ENCODE measurements at regions not wholly inside any gene's neighbourhood (a gene's known extent, or its start where the extent isn't known, plus 50 kb on each side); places are given as distances from the start of the nearest gene placed in this dataset.
"Not testable (repeated sequence)": the region's sequence is repeated elsewhere in the genome, so short reads cannot be mapped to it uniquely, and the experiment has no call there.

DNA sequence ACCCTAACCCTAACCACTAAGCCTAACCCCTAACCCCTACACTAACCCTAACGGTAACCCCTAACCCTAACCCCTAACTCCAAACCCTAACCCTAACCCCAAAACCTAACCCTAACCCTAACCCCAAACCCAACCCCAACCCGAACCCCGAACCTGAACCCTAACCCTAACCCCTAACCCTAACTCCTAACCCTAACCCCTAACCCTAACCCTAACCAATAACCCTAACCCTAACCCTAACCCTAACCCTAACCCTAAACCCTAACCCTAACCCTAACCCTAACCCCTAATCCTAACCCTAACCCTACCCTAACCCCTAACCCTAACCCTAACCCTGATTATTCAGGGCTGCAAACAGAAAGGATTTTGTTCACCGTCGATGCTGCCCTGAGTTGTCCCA is 144.6 kb upstream of the DUSP22 start:
- not testable (repeated sequence) for DNase-seq

DNA sequence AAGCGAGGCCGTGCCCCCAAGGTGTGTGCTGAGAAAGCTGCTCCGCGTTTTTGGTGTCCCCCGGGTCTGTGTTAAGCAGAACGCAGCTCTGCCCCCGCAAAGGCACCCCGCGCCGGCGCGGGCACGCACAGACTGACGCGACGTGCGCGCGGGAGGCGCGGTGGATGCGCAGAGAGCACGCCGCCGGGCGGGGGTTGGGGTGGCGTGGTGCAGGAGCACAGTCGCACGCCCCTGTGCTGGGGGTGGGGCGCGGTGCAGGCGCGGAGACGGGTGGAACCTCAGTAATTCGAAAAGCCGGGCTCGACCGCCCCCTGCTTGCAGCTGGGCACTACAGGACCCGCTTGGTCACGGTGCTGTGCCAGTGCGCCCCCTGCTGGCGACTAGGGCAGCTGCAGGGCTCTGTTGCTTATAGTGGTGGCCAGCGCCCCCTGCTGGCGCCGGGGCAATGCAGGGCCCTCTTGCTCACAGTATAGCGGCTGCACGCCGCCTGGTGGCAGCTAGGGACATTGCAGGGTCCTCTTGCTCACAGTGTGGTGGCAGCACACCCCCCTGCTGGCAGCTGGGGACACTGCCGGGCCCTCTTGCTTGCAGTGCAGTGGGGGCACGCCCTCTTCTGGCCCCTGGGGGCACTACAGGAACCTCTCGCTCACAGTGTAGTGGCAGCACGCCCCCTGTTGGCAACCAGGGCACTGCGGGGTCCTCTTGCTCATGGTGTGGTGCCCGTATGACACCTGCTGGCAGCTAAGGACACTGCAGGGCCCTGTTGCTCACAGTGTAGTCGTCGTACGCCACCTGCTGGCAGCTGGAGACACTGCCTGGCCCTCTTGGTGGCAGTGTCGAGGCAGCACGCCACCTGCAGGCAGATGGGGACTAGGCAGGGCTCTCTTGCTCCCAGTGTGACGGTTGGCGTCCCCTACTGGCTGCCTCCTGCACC is 144.0 kb upstream of the DUSP22 start:
- DNase-seq, result not testable (repeated sequence)

DNA sequence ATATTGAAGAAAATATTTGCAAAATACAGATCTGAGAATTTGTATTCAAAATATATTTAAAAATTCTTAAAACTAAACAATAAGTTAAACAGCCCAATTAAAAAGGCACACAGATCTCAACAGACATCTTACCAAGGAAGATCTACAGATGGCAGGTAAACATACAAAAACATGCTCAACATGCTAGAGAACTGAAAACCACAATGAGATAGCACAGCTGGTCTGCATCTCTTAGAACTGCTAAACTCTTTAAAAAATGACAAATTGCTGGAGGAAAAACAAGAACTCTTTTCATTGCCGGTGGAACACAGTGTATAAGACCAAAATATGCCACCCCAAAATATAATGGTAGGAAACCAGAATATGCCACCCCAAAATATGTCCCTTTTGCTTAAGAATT is 142.1 kb upstream of the DUSP22 start:
- not testable (repeated sequence) for DNase-seq

DNA sequence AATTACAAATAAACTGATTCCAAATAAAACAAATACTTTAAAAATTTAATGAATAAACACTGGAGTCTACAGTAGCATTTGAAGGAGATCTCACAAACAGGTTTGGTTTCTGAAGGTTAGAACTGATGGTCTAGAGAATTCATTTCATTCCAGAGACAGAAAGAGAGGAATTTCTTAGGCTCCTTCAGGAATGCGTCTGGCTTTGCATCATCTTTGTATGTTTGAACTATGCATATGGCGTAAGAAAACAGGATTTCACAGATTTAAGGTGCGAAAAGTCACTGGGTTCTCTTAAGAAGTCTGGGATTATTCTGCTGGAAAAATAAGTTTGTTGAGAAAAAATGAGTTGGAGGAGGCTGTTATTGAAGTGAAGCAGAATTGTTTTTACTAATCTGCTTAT is 139.9 kb upstream of the DUSP22 start:
- not testable (repeated sequence) for DNase-seq

DNA sequence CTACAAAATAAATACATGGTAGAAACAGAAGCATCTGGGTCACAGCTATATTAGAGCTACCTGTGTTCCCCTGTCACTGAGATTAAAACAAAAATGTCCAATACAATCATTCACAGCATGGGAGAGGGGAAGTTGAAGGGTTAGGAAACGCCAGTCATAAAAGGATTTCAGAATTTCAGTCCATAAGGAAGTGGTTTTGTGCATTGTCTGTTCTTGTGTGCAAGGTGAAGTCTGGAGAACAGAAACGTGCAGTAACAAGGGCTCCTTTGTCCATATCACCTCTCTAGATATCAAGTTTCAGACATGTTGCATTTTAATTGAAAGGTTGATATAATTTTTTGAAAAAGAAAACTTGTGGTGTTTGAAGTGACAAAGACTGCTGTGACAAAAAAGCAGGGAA is 139.3 kb upstream of the DUSP22 start:
- peak; percentile 92 for DNase-seq

DNA sequence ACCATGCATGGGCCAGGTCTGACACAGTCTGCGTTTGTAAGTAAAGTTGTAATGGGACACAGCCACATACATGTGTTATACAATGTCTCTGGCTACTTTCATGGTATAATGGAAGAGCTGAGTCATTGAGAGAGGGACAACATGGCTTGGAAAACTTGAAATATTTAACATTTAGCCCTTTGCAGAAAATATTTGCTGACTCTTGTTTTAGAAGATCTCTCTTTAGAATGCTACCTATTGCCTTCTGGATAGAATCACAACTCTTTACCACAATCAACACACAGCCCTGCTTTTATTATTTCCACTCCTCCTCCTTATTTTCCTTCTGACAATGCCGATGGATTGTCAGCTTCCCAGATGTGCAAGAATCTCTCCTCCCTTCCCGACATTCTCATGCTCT is 138.4 kb upstream of the DUSP22 start:
- peak; percentile 18 for DNase-seq

DNA sequence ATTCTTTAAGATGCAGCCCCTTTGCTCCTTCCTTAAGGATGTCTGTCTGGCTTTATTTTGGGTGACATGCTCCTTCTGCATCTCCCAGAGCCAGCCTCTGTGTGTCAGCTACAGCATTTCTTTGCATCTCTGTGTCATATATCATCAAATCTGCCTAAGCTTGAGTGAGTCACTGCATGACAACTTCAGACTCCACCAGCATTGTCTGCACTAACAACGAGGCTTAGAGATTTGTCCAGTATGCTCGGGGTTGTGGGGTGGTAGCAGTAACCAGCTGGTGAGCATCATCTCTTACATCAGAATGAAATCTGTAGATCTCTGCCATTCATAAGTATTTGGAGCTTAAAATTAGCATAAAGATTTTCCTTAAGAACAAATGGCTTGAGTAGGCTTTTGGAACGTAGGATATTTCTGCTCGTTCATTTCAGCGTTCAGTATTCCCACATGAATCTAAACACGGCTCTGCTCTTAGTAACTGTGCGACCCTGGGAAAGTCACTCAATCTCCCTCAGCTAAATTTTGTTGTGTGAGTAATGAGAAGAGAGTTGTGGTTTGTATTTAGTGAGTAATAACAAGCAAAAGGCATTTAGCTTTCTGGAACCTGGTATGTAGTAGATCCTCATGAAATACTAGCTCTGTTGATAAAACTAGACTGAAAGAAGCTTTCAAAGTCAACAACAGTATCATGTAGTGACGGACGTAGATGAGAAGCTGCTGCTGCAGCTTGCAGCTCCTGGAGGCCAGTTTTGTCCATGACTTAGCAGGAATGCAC is 137.8 kb upstream of the DUSP22 start:
- DNase-seq, result not testable (repeated sequence)

DNA sequence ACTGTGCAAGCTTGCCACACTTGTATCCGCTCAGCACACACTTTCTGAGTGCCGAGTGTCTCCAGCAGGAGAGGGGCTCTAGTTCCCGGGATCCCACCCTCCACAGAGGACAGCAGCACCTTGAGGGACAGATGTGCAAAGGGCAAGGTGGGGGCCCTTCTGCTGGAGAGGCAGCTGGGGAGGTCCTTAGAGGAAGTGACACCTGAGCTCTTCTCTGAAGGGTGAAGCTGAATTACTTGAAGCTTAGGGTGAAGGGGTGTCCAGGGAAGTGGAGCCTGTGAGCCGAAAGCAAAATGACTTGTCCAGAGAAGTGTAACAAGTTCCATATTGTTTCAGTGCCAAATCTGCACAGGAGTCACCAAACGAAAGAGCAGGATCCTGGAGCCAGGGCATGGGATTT is 136.3 kb upstream of the DUSP22 start:
- no peak for DNase-seq

DNA sequence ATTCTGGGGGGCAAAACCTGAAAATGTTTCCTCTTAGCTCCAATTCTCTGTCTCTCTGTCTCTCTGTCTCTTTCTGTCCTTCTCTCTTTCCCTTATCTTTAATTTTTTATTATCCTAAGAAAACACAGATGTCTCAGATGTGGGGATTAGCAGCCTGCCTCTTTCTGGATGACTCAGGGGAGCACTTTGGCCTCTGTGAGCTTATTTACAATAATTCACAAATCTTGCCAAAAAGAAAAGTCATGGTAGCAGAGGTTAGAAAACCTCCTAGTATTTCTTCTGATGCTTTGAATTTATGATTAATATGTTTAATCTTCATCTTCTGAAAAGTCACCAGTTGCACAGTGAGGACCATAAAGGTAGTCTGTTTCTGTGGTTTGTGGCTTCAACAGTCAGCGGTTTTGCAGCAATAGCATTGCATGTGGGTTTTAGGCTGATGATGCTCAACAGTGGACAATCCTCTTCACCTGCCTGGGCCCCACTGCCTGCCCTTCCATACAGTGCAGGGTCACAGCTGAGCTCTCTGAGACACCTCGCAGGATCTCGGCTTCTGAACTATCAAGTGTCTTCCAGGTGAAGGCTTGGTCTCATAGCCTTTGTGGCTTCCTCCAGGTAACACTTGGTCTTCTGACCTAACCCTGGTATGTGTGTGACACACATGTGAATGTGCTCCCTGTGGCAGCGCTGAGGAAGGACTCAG is 135.7 kb upstream of the DUSP22 start:
- not testable (repeated sequence) for DNase-seq

DNA sequence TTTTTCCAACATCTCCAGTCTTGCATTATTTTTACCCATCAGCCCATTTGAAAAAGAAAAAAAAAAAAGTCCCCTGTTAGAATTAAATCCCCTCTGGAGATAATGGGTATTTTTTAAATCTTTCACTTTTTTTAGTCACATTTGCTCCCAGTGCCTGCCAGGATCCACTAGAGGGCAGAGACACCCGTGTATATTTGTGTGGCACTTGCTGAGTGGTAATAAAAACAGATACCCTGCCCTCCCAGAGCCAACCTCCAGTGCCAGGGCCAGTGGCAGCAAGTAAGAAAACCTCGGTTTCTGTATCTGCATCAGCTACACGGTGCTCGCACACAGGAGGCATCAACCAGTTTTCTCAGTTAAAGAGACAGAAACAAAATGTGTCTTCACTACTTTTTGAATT is 135.1 kb upstream of the DUSP22 start:
- DNase-seq, result not testable (repeated sequence)

DNA sequence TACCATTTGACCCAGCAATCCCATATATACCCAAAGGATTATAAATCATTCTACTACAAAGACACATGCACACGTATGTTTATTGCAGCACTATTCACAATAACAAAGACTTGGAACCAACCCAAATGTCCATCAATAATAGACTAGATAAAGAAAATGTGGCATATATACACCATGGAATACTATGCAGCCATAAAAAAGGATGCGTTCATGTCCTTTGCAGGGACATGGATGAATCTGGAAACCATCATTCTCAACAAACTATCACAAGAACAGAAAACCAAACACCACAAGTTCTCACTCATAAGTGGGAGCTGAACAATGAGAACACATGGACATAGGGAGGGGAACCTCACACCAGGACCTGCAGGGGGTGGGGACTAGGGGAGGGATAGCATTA is 130.6 kb upstream of the DUSP22 start:
- not testable (repeated sequence) for DNase-seq

DNA sequence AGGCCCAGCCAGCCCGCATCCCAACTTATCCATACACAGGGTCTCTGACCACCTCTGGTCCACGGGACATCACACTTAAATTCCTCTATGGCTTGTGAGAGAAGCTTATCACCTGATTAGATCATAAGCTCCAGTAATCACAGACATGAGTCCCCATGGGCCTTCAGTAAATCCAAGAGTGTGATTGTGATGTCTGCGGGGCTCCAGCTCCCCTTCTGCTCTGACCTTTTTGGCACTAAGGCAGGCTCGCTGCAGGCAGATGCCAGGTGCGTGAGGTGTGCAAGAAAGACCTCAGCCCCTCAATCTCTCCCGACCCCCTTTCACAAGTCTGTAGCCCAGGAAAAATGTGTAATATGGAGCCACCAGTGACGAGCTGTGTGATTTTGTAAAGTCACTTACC is 127.6 kb upstream of the DUSP22 start:
- DNase-seq, result no peak

DNA sequence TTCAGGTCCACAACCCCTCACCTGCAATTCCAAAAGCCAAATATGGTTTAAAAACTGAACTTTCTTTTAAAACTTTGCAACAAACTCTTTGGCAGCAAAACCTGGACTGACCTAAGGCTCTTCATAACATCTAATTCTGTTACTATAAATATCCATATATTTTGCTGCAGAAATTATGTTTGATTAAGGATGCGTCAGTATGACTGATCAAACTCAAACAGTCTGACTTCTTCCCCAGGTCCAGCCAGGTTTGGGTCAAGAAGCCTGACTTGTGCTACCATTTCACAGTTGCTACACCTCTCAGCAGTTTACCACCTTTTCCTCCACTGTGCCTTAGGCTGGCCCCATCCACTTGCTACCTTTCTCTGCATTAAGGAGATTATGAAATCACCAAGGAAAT is 127.0 kb upstream of the DUSP22 start:
- DNase-seq, result no peak

DNA sequence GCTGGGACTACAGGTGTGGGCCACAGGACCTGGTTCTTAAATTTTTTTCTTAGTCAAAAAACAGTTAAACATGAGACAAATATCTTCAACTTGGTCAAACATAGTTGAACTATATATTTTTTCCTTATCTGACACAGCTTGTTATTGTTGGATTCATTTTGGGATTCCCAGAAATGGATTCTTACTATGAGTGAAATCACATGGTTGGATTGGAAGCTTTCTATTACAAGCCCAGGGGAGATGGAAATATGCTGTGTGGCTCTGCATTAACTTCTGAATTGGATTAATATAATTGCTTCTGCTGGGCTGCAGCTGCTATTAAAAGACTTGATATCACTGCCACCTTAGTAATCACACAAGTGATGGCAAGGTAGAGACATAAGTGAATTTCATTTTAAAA is 126.4 kb upstream of the DUSP22 start:
- DNase-seq, result no peak

DNA sequence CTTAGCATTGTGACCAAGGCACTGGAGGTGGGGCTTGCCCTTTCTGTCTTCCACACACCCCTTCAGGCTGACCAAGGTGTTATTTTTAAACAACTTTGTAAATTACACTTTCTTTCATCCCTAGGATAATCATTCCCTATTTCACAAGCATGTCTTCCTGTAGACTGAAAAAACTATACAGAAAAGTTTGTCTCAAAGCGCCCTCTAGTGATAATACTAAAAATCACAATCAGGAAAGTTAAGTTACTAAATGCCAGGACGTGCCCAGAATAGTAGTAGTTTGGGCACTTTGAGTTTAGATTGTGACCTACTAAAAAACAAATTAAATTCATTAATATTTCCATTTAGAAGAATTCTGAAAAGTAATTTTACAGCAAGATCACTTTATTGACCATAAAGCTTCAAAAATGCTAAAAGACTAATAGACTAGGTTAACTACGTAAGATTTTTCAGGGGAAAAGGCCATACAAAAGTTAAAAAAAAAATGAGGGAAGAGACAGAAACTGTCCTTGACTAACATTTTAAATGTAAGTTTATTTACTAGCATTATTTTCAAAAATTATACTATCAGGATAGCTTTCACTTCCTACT is 123.3 kb upstream of the DUSP22 start:
- peak; percentile 44 for DNase-seq

DNA sequence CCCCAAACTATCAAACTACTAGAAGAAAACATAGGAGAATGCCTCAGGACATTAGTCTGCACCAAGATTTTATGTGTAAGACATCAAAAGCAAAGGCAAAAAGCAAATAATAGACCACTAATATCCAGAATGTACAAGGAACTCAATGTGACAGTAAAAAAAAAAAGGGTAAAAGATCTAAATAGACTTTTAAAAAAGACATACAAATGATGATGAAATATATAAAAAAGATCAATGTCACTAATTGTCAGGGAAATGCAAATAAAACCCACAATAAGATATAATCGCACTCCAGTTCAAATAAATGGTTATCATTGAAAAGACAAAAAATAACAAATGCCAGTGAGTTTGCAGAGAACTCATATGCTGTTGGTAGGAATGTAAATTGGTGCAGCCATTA is 118.3 kb upstream of the DUSP22 start:
- DNase-seq, result no peak

DNA sequence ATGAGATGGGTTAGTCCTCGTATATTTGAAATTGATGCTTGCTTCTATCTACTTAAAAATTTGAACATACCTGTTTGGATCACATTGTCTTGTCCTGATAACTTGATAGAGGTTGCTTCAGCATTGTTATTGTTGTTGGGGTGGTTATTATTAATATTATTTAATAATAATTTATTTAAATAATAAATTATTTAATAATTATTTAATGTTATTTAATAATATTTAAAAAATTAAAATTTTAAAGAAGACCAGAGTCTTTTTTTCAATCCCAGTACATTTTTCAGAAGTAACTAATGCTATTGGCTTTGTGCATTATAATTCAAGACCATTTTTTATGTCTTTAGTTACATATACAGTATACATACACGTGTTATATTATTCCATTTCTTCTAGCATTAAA is 116.6 kb upstream of the DUSP22 start:
- no peak for DNase-seq

DNA sequence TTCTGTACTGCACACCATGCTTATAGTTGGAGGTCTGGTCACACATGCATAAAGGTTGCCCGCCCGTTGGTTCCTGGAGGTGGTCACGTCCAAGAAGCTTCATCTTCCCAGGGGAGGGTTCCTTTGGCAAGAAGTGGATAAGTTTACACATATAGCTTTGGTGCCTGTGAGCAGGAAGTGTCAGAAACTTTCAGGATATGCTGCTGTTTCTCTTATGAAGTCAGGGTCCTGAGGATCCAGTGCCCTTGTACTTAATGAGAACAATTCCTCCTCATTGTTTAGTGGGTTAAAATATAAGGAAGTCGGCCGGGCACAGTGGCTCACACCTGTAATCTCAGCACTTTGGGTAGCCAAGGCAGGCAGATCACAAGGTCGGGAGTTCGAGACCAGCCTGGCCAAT is 115.5 kb upstream of the DUSP22 start:
- DNase-seq, result no peak

DNA sequence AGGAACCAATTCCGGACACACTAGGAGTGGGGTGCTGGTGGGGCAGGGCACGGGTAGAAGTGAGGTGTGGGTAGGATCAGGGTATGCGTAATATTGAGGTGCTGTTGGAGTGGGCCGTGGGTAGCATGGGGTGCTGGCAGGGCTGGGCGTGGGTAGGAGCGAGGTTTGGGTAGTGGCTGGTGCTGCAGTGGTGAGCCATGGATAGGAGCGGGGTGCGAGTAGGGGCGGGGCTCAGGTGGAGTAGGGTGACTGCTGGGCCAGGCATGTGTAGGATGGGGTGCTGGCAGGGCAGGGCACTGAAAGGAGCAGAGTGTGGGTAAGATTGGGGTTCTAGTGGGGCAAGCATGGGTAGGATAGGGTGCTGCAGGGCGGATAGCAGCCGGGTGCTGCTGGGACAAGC is 114.2 kb upstream of the DUSP22 start:
- no peak for DNase-seq

DNA sequence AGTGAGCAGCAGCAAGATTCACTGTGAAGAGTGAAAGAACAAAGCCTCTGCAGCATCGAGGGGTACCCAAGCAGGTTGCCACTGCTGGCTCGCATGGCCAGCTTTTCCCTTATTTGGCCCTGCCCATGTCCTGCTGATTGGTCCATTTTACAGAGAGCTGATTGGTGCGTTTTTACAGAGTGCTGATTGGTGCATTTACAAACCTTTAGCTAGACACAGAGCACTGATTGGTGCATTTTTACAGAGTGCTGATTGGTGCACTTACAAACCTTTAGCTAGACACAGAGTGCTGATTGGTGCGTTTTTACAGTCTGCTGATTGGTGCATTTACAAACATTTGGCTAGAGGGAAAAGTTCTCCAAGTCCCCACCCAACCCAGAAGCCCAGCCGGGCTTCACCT is 113.4 kb upstream of the DUSP22 start:
- DNase-seq, result not testable (repeated sequence)

DNA sequence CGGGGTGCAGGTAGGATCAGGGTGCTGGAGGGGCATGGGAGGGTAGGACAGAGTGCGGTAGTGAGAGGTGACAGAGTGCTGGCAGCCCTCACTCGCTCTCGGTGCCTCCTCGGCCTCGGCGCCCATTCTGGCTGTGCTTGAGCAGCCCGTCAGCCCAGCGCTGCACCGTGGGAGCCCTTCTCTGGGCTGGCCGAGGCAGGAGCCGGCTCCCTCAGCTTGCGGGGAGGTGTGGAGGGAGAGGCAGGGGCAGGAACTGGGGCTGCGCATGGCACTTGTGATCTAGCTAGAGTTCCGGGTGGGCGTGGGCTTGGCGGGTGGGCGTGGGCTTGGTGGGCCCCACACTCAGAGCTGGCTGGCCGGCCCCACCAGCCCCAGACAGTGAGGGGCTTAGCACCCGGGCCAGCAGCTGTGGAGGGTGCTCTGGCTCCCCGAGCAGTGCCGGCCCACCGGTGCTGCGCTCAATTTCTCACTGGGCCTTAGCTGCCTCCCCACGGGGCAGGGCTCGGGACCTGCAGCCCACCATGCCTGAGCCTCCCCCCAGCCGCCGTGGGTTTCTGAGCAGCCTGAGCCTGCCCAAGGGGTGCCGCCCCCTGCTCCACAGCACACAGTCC is 112.8 kb upstream of the DUSP22 start:
- no peak for DNase-seq

DNA sequence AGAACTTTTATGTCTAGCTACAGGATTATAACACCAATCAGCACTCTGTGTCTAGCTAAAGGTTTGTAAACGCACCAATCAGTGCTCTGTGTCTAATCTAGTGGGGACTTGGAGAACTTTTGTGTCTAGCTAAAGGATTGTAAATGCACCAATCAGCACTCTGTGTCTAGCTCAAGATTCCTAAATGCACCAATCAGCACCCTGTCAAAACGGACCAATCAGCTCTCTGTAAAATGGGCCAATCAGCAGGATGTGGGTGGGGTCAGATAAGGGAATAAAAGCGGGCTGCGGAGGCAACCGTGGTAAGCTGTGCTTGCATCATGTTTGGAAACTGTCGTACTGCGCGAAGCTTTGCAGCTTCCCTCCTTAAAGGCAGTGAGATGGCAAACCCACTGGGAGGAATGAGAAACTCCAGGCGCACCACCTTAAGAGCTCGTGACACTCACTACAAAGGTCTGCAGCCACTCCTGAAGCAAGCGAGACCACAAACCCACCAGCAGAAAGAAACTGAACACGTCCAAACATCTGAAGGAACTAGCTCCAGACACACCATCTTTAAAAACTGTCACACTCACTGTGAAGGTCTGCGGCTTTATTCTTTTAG is 112.1 kb upstream of the DUSP22 start:
- DNase-seq, result not testable (repeated sequence)

Data from NCI-H526 treated with DMSO at 0.1 percent for 48 hours (cell line).